GM21723 (cell line): ENCODE measurements at regions not wholly inside any gene's neighbourhood (a gene's known extent, or its start where the extent isn't known, plus 50 kb on each side); places are given as distances from the start of the nearest gene placed in this dataset.

Experiments used
- ATAC-seq: cut with Tn5 transposase; IDR thresholded peaks from one replicate; pipeline ENCODE4 v1.9.1; 2021; ENCODE audit warnings: mild to moderate bottlenecking, moderate library complexity; ENCODE audit not compliant: unreplicated experiment

DNA sequence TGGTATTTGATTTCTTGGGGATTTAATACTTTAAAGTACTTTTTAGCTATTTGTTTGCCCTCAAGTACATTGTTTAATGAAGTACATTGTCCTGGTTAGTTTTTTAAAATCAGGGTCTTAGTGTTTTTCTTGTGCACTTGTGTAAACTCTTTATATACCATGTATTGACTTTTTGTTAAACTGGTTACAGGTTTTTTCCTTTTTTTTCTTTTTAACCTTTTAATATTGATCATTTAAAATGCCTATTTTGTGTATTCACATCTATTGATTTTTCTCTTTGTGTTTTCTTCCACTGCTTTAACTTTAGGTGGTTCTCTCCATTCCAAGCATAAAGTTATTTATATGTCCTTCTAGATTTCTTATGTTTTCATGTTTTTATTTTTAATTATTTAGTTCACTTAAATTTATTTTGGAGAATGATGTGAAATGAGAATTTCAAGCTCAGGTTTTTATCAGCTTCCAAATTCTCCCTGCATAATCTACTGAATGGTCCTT lies 84.5 kb upstream of the MYCN start:
- no peak for ATAC-seq

DNA sequence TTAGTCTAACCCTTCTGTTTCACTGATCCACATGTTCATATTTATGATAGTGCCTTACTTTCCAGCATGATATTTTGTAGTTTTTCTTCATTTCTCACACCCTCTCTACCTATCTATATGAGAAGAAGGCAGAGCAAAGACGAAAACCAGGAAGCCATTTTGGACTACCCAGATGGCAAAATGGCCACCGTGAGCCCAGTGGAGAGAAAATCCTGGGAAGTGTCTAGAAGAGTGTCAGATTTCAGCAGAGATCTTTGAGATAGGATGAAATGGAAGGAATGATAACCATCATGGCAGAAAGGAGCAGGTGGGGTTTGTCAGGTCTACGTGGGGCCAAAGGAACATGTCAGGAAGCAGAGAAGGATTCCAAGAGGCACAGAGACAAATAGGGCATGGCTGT lies 84.0 kb upstream of the MYCN start:
- ATAC-seq: no peak

DNA sequence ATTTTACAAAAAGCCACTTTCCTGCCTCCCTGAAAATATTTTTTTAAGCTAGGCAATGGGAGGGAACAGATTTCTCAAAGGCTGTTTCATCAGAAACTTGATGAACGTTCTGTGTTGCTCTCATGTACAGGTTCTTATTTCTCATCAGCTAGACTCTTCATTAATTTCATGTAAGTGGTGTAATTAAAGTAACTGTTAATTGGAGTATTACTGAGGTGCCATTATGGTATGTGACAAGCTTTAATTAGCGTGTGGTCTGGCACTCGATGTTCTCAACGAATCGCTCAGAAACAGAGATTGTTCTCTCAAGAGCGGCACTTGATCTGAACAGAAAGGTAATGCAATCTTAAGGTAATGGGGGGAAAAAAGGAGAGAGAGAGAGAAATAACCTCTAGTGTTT lies 81.9 kb upstream of the MYCN start:
- ATAC-seq: no peak

DNA sequence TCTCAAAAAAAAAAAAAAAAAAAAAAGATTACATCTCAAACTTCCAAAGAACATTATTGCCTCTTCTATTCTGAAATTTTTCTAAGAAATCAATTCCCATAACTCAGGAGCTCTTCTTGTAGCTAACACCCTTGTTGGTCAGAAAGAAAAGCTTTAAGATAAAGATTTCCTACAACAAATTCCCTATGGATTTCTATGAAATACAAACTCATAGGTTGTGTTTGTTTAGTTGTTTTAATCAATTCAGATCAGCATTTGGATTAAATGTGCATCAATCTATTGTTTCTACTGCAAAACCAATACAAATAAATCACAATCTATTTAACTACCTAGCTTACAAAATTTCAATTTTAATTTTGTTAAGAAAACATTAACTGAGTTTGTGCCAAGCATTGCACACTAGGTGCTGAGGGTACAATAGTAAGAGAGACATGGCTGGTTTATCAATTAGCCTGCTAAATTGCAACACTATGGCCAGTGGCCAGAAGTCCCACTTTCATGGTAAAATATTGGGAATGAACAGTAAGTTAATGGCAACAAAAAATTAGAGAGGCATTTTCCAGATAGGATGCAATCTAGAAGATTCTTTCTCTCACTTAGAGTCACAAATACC lies 80.2 kb upstream of the MYCN start:
- ATAC-seq: no peak

DNA sequence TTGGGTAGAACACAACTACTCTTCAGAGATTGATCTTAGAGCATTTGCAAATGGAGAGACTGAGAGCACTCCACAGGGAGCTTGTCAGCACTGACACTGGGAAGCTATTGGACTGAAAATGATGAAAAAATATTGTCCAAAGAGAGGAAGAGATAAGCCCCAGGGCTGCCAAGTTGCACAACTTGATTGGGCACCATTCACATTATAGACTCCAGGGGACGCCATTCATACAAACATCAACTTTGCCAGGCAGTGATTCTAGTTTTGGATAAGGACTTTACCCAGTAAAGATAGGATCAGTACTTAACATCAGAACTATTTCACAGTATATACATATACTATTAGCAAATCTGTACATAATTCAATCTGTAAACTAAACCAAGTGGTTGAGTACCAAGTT lies 79.6 kb upstream of the MYCN start:
- ATAC-seq: no peak

DNA sequence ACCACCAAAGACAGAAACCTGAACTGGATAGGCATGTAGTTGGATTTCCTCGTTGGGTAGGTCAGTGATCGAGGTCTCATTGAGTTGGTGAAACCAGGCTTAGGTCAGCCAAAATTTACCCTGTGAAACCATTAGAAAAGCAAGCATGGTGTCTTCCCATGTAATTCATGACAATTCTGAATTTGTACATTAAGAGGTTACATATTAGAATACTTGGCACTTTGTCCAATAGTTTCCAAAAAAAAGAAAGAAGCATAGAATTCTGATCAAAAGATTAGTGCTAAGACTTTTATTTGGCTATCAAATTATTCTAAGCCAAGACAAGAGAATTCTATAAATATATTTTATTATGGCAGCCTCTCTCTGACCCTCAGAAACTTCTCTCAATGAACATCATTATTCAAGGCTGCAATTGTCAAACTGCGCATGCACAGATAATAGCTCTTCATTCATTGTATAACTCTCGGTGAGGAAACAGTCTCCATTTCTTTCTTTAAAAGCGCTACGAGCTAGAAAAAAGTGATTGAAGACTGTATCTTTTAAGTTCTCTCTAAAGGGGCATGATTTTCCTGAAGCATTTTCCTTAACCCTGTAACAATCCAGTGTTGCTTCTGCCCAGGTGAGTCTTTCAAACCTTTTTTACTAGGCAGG lies 79.1 kb upstream of the MYCN start:
- no peak for ATAC-seq

DNA sequence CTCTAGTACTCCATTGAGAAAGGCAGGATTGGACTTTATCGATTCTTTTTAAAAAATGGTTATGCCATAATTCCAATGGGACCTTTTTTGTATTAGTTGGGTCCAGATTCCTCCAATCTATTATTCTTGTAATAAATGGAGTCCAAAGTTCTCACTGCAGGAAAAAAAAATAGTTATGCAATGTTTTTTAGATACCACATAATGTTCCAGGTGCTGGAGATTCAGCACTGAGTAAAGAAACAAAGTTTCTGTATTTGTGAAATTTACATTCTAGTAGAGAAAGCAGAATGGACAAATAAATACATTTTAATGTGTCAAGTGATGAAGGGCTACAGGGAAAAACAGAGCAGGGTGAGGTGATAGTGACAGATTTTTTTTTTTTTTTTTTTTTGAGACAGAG lies 78.5 kb upstream of the MYCN start:
- no peak for ATAC-seq

GRCh38 chr2:15863089-15863488 lies 77.3 kb upstream of the MYCN start:
- ATAC-seq: no peak

DNA sequence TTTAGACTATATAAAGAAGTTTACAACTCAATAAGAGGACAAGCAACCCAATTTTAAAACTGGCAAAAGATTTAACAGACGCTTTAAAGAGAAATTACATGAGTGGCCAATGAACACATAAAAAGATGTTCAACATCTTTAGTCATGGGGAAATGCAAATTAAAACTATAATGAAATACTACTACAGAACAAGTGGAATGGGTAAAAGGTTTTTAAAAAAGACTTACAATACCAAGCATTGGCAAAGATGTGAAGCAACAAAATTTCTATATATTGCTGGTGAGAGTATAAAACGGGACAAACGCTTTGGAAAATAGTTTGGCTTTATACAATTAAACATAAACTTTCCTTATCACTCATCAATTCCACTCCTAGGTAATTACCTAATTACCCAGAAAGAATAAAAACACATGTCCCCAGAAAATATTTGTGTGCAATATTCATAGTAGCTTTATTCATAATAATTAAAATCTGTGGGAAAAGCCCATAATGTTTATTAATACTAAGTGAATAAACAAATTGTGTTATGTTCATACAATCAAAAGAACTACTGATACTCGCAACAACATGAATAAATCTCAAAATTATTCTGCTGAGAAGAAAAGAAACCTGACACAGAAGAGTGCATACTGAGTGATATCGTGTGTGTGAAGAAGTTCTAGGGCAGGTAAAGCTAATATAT lies 76.7 kb upstream of the MYCN start:
- no peak for ATAC-seq

- ATAC-seq: no peak
These were observed 76.1 kb upstream of the MYCN start for GRCh38 chr2:15864176-15864769.

DNA sequence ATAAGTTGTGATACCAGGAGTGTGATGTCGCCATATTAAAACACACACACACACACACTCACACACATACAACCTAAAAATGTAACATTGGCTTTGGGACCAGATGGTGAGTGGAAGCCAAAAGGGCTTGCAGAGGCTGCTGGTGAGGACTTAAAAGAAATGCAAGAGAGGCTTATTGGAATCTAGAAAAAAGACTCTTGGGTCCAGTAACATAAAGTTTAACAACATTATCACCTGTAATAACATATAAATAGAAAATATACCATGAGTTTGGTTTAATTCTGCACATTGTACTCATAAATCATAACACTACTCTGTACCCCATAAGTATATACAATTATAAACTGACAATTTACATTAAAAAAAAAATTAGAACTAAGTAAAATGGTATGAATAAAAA lies 74.4 kb upstream of the MYCN start:
- ATAC-seq: no peak

- no peak for ATAC-seq
These were observed 73.7 kb upstream of the MYCN start for GRCh38 chr2:15866563-15867193.

GRCh38 chr2:15867194-15868171 lies 72.9 kb upstream of the MYCN start:
- ATAC-seq: no peak

DNA sequence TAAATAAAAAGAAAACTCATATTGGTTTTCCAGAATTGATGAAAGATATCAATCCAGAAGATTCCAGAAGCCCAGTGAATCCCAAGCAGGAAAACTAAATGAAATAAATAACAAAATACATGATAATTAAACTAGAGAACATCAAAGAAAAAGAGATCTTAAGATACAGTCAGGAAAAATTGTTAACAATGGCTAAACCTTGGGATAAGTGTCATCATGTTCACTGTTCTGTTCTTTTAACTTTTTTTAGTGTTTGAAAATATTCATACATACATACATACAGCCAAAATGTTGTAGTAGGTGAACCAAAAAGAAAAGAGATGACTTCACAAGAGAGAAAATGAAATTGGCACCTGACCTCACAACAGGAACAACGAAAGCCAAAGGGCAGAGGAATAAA lies 72.2 kb upstream of the MYCN start:
- ATAC-seq: no peak

DNA sequence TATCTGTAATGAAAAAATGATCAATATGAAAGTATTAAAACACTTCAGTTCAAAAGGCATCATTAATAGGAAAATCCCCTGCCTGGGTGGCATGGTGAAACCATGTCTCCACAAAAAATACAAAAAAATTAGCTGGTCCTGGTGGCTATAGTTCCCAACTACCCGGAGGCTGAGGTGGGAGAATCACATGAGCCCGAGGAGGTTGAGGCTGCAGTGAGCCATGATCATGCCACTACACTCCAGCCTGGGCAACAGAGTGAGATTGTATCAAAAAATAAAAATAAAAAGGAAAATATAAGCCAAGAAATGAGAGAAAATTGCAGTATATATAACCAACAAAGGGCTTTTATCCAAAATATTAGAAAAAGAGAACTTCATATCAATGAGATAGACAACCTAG lies 71.6 kb upstream of the MYCN start:
- no peak for ATAC-seq

GRCh38 chr2:15869396-15869795 lies 71.0 kb upstream of the MYCN start:
- no peak for ATAC-seq

- no peak for ATAC-seq
These were observed 70.5 kb upstream of the MYCN start for GRCh38 chr2:15869871-15870270.

GRCh38 chr2:15870565-15870964 lies 69.8 kb upstream of the MYCN start:
- no peak for ATAC-seq

- ATAC-seq: no peak
These were observed 69.0 kb upstream of the MYCN start for GRCh38 chr2:15871239-15871783.

DNA sequence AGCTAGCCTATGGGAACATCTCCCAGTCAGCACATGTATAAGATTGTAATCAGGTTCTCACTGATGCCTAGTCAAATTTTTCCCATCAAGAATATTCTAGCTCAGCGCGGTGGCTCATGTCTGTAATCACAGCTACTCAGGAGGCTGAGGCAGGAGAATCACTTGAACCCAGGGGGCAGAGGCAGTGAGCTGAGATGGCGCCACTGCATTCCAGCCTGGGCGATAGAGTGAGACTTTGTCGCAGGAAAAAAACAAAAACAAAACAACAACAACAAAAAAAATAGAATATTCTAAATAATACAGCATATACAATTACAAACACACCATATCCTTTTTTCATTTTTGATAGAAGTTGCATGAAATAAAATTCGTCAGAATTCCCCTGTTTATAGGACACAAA lies 67.5 kb upstream of the MYCN start:
- no peak for ATAC-seq
